Ovary (tissue), 7 donors: ENCODE measurements at regions not wholly inside any gene's neighbourhood (a gene's known extent, or its start where the extent isn't known, plus 50 kb on each side); places are given as distances from the start of the nearest gene placed in this dataset.

Experiments
- DNase-seq, 5 donors: peaks; one replicate each; pipeline ENCODE4 v3.0.0-alpha.2; 2019 to 2020
- H3K27ac ChIP-seq, 2 donors: fragments of 200-600 bp; one replicate each; pipeline versions ENCODE4 v1.5.1 to v1.8.0; 2019 to 2022
- H3K27me3 ChIP-seq: fragments of 200-600 bp; one replicate; pipeline ENCODE4 v1.8.0; 2022
- H3K36me3 ChIP-seq: fragments of 200-600 bp; sonication (generic); one replicate; pipeline ENCODE4 v1.5.1; 2019
- H3K4me1 ChIP-seq: one replicate; pipeline ENCODE4 v1.8.1; 2013; ENCODE audit warnings: mild to moderate bottlenecking, moderate library complexity; ENCODE audit not compliant: insufficient read depth
- H3K4me3 ChIP-seq: fragments of 200-600 bp; sonication (generic); one replicate; pipeline ENCODE4 v1.5.1; 2017
- H3K9me3 ChIP-seq, 2 donors: fragments of 200-600 bp in 1 of 2; sonication (generic) in 1 of 2; one replicate each; pipeline versions ENCODE4 v1.5.1 to v1.8.1; 2013 to 2019; ENCODE audit warnings: mild to moderate bottlenecking in 1 of 2, moderate library complexity in 1 of 2
- CTCF ChIP-seq, 3 donors: fragments of 450-650 bp in 2 of 3; fragments of 200-600 bp in 1 of 3; IDR thresholded peaks; one replicate each; pipeline versions ENCODE4 v1.5.1 to v1.8.0; 2016 to 2022; ENCODE audit warnings: antibody characterized with exemption in 3 of 3, mild to moderate bottlenecking in 1 of 3
- EP300 ChIP-seq: sonication (generic); formaldehyde crosslinking; IDR thresholded peaks from one replicate; pipeline ENCODE4 v1.6.1; 2017; ENCODE audit warnings: antibody characterized with exemption
- POLR2A ChIP-seq: fragments of 450-650 bp; IDR thresholded peaks from one replicate; pipeline ENCODE4 v1.6.1; 2017; ENCODE audit warnings: antibody characterized with exemption, mild to moderate bottlenecking, moderate library complexity
- WGBS, 3 donors: extraction: QIAGEN DNeasy Blood & Tissue Kit in 1 of 3; methylation state at CpG; one replicate each; pipeline versions ENCODE4 v1.1.5 to v1.1.7; 2013 to 2017; 5-methylcytosine and 5-hydroxymethylcytosine counted together
- intact Hi-C, 4 donors: fragments of 100-400 bp; cut with DNase I; formaldehyde crosslinking; loops; one replicate each; pipeline versions ENCODE4 v1.11.0 to v1.15.1; 2022 to 2023
- donor health status: DM: no; HTN: no; CAD: no; lungs with moderate emphysema.
- donor health status: DM: no; HTN: no; CAD: no.
- donor health status: Bipolar disorder and iron deficiency.
- donor health status: DM: no; HTN: no; CAD: no.
- donor health status: DM: yes; HTN: yes; CAD: no.

DNA sequence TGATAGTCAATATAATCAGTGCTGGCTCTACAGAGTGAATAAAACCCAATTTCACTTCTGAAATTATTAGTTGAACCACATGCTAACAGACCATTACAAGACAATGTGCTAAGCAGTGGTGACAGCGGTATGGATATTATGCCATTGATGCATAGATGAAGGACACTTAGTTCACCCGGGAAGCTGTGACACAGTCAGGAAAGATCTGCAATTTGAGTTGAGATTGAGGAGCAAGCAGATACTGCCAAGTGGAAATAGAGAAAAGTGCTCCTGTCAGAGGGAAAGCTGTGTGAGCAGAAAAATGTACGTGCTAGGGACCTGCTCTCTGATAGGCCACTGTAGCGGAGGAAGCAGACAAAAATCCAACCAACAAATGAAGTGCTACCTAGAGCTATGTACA is 529.5 kb upstream of the CDH2 start:
- Histone ChIP-seq H3K27ac (no peak overlapping the region), H3K36me3 (no peaks in the 10 kb centered on the region), H3K27me3 (no peaks in the 10 kb centered on the region), H3K4me3 (no peak overlapping the region), H3K9me3 (no peaks in the 10 kb centered on the region), H3K4me1 (no peaks in the 10 kb centered on the region)
- 73 to 88% (median 81%) methylated on average over 4 of the region's 4 CpGs for WGBS, 3 donors
- no peak for DNase-seq
- intact Hi-C loops = no loop called here
- TF ChIP-seq EP300 = no peak
- no peak for TF ChIP-seq POLR2A
- TF ChIP-seq CTCF (IDR thresholded peaks at IDR 0.05) = no peak

DNA sequence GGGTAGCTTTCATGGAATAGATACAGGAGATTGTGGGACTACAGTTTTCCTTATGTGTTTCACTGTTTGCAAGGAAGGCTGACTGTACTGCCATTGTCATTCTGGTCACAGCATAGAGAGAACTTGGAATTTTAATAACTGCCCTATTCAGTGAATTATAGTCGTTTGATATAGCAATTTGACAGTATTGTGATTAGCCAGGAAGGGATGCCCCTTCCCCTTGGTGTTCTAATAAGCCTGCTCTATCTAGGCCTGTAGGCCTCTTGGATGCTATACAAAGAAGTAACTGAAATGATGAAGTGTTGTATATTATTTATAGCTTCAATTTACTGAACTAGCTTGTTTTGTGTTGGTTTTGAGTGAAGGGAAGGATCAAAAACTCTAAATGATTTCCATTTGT is 528.6 kb upstream of the CDH2 start:
- Histone ChIP-seq H3K4me3 (no peak overlapping the region), H3K27ac (no peak overlapping the region), H3K36me3 (no peaks in the 10 kb centered on the region), H3K4me1 (no peaks in the 10 kb centered on the region), H3K27me3 (no peaks in the 10 kb centered on the region), H3K9me3 (no peaks in the 10 kb centered on the region)
- TF ChIP-seq POLR2A (no peak), CTCF (IDR thresholded peaks at IDR 0.05) (no peak), EP300 (no peak)
- 38 to 57% (median 50%) methylated on average over 1 of the region's 1 CpG for WGBS, 3 donors
- DNase-seq = no peak
- intact Hi-C loops = no loop called here

DNA sequence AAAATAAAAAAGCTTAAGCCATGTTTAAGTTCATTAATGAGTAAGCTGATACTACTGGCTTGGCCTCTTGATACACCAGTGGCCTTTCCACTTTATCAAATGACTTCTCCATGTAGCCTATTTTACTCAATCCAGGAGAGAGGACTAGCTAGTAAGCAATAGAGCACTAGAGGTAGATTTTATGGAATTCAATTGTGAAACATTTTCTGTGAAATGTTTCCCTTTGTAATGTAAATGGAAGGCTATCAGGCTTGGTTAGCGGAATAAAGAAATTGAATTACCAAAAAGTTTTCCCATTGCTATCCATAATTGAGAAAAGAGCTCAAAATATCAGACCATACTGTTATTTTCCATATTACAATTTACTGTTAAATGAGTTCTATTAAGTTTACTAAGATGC is 515.4 kb upstream of the CDH2 start:
- TF ChIP-seq EP300 (no peak), CTCF (IDR thresholded peaks at IDR 0.05) (no peak), POLR2A (no peak)
- Histone ChIP-seq H3K36me3 (no peaks in the 10 kb centered on the region), H3K4me1 (no peaks in the 10 kb centered on the region), H3K27me3 (no peaks in the 10 kb centered on the region), H3K4me3 (no peak overlapping the region), H3K27ac (no peak overlapping the region), H3K9me3 (no peaks in the 10 kb centered on the region)
- no peak for DNase-seq
- 95 to 97% (median 95%) methylated on average over 1 of the region's 1 CpG for WGBS, 3 donors
- intact Hi-C loops = no loop called here

DNA sequence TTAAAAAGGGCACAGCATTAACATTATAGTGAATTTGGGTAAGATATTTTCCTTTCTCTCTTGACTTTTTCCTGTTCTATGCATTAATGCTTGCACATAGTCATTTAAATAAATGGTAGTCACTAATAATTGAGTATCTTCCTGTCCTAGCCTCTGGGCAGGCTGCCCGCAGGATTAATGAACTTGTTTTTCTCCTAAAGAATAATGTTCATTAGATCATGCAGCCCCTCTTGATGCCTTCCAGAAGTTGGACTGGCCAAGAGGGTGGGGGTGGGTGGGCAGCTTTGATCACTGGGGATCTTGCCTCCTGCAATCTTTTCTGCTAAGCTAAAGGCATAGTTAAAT is 514.5 kb upstream of the CDH2 start:
- TF ChIP-seq POLR2A (no peak), CTCF (IDR thresholded peaks at IDR 0.05) (no peak), EP300 (no peak)
- intact Hi-C loops = no loop called here
- no peak overlapping the region for H3K27ac ChIP-seq
- 74 to 88% (median 81%) methylated on average over 1 of the region's 1 CpG for WGBS, 3 donors
- H3K27me3 ChIP-seq = no peaks in the 10 kb centered on the region
- DNase-seq = no peak
- no peak overlapping the region for H3K4me3 ChIP-seq
- no peaks in the 10 kb centered on the region for H3K4me1 ChIP-seq
- no peaks in the 10 kb centered on the region for H3K36me3 ChIP-seq
- no peaks in the 10 kb centered on the region for H3K9me3 ChIP-seq
